Stimulated activated CD4-positive, alpha-beta T cell treated with anti-CD3 and anti-CD28 coated beads, Interleukin-15, amount 100 ng/mL, for 48 hours (primary cell): ENCODE measurements at regions not wholly inside any gene's neighbourhood (a gene's known extent, or its start where the extent isn't known, plus 50 kb on each side); places are given as distances from the start of the nearest gene placed in this dataset.
"Not testable (repeated sequence)": the region's sequence is repeated elsewhere in the genome, so short reads cannot be mapped to it uniquely, and the experiment has no call there.

Source experiments
- DNase-seq, 2 donors: peaks; one replicate each; pipeline ENCODE4 v3.0.0-alpha.2; 2020; ENCODE audit warnings: low read depth in 2 of 2

GRCh38 chr2:100703213-100703612, 116.7 kb upstream of the NPAS2 start:
- DNase-seq, result no peak

GRCh38 chr2:100703739-100704138, 116.2 kb upstream of the NPAS2 start:
- no peak for DNase-seq

GRCh38 chr2:100704156-100704555, 115.8 kb upstream of the NPAS2 start:
- DNase-seq, result no peak

- DNase-seq, result no peak
Measured at GRCh38 chr2:100704711-100705110, 115.2 kb upstream of the NPAS2 start.

GRCh38 chr2:100707016-100707947, 112.7 kb upstream of the NPAS2 start:
- DNase-seq, result no peak

- DNase-seq, result no peak
Measured at GRCh38 chr2:100708333-100708732, 111.6 kb upstream of the NPAS2 start.

GRCh38 chr2:100713106-100713505, 106.8 kb upstream of the NPAS2 start:
- no peak for DNase-seq

- DNase-seq, result not testable (repeated sequence)
Measured at GRCh38 chr2:100714396-100715010, 105.4 kb upstream of the NPAS2 start.

- not testable (repeated sequence) for DNase-seq
Measured at GRCh38 chr2:100715861-100716260, 104.1 kb upstream of the NPAS2 start.

GRCh38 chr2:100716581-100716980, 103.4 kb upstream of the NPAS2 start:
- no peak for DNase-seq

- DNase-seq, result no peak
Measured at GRCh38 chr2:100718065-100718629, 101.8 kb upstream of the NPAS2 start.

- no peak for DNase-seq
Measured at GRCh38 chr2:100720445-100720844, 99.5 kb upstream of the NPAS2 start.

GRCh38 chr2:100721693-100722092, 98.2 kb upstream of the NPAS2 start:
- no peak for DNase-seq

GRCh38 chr2:100722125-100722524, 97.8 kb upstream of the NPAS2 start:
- DNase-seq, result no peak

GRCh38 chr2:100726866-100727265, 93.1 kb upstream of the NPAS2 start:
- no peak for DNase-seq

- peak; percentile 21 to 47 for DNase-seq
Measured at GRCh38 chr2:100730290-100730868, 89.6 kb upstream of the NPAS2 start.

- no peak for DNase-seq
Measured at GRCh38 chr2:100731535-100731981, 88.4 kb upstream of the NPAS2 start.

GRCh38 chr2:100733391-100734187, 86.3 kb upstream of the NPAS2 start:
- no peak for DNase-seq

GRCh38 chr2:100736121-100736915, 83.6 kb upstream of the NPAS2 start:
- no peak for DNase-seq

GRCh38 chr2:100739735-100740432, 80.1 kb upstream of the NPAS2 start:
- DNase-seq, result no peak
